ENCODE measurements at regions not wholly inside any gene's neighbourhood (a gene's known extent, or its start where the extent isn't known, plus 50 kb on each side); places are given as distances from the start of the nearest gene placed in this dataset.
"Not testable (repeated sequence)": the region's sequence is repeated elsewhere in the genome, so short reads cannot be mapped to it uniquely, and the experiment has no call there.

- DNase-seq, result no peak
Observed at GRCh38 chr18:11511434-11512095, 97.8 kb upstream of the SLC35G4 start.

- DNase-seq, result no peak
Observed at GRCh38 chr18:11506856-11507255, 102.5 kb upstream of the SLC35G4 start.

GRCh38 chr18:11505993-11506392 lies 103.4 kb upstream of the SLC35G4 start:
- no peak for DNase-seq

GRCh38 chr18:11504962-11505361 lies 104.4 kb upstream of the SLC35G4 start:
- DNase-seq, result no peak

- DNase-seq, result no peak
Observed at GRCh38 chr18:11502368-11502767, 107.0 kb upstream of the SLC35G4 start.

- DNase-seq, result no peak
Observed at GRCh38 chr18:11501352-11501751, 108.0 kb upstream of the SLC35G4 start.

- no peak for DNase-seq
Observed at GRCh38 chr18:11500153-11501122, 109.0 kb upstream of the SLC35G4 start.

- DNase-seq, result no peak
Observed at GRCh38 chr18:11498821-11499220, 110.6 kb upstream of the SLC35G4 start.

- no peak for DNase-seq
Observed at GRCh38 chr18:11497585-11497984, 111.8 kb upstream of the SLC35G4 start.

- DNase-seq, result no peak
Observed at GRCh38 chr18:11496526-11497172, 112.7 kb upstream of the SLC35G4 start.

- no peak for DNase-seq
Observed at GRCh38 chr18:11495441-11495840, 114.0 kb upstream of the SLC35G4 start.

GRCh38 chr18:11494107-11494506 lies 115.3 kb upstream of the SLC35G4 start:
- DNase-seq, result no peak

- no peak for DNase-seq
Observed at GRCh38 chr18:11489266-11489899, 120.0 kb upstream of the SLC35G4 start.

GRCh38 chr18:11488175-11488574 lies 121.2 kb upstream of the SLC35G4 start:
- DNase-seq, result no peak

- no peak for DNase-seq
Observed at GRCh38 chr18:11487390-11487789, 122.0 kb upstream of the SLC35G4 start.

GRCh38 chr18:11482271-11482670 lies 127.1 kb upstream of the SLC35G4 start:
- no peak for DNase-seq

GRCh38 chr18:11480692-11481091 lies 128.7 kb upstream of the SLC35G4 start:
- no peak for DNase-seq

GRCh38 chr18:11479031-11479430 lies 130.4 kb upstream of the SLC35G4 start:
- not testable (repeated sequence) for DNase-seq

GRCh38 chr18:11470941-11471340 lies 138.5 kb upstream of the SLC35G4 start:
- DNase-seq, result no peak

GRCh38 chr18:11468617-11469016 lies 140.8 kb upstream of the SLC35G4 start:
- no peak for DNase-seq

GRCh38 chr18:11468120-11468519 lies 141.3 kb upstream of the SLC35G4 start:
- no peak for DNase-seq

GRCh38 chr18:11467611-11468010 lies 141.8 kb upstream of the SLC35G4 start:
- DNase-seq, result no peak

- DNase-seq, result no peak
Observed at GRCh38 chr18:11464129-11464528, 145.3 kb upstream of the SLC35G4 start.

All from activated CD4-positive, alpha-beta T cell treated with anti-CD3 and anti-CD28 coated beads, Interleukin-2, amount 50 U/mL, for 1 hour (primary cell).